GM19025 (cell line): ENCODE measurements at regions not wholly inside any gene's neighbourhood (a gene's known extent, or its start where the extent isn't known, plus 50 kb on each side); places are given as distances from the start of the nearest gene placed in this dataset.

Experiments
- ATAC-seq: cut with Tn5 transposase; IDR thresholded peaks from one replicate; pipeline ENCODE4 v1.9.1; 2021; ENCODE audit warnings: mild to moderate bottlenecking, low read depth, moderate library complexity; ENCODE audit not compliant: unreplicated experiment

- ATAC-seq: no peak
Measured at GRCh38 chr2:118309257-118309945, 221.1 kb downstream of the INSIG2 start.

- ATAC-seq: no peak
Measured at GRCh38 chr2:118307864-118308263, 219.6 kb downstream of the INSIG2 start.

GRCh38 chr2:118301248-118301647 lies 213.0 kb downstream of the INSIG2 start:
- no peak for ATAC-seq

- no peak for ATAC-seq
Measured at GRCh38 chr2:118300832-118301231, 212.6 kb downstream of the INSIG2 start.

- no peak for ATAC-seq
Measured at GRCh38 chr2:118296663-118297062, 208.4 kb downstream of the INSIG2 start.

- ATAC-seq: no peak
Measured at GRCh38 chr2:118295592-118296390, 207.5 kb downstream of the INSIG2 start.

GRCh38 chr2:118294063-118294462 lies 205.8 kb downstream of the INSIG2 start:
- no peak for ATAC-seq

- ATAC-seq: no peak
Measured at GRCh38 chr2:118292991-118293390, 204.7 kb downstream of the INSIG2 start.

GRCh38 chr2:118291251-118291880 lies 203.1 kb downstream of the INSIG2 start:
- no peak for ATAC-seq

GRCh38 chr2:118290411-118291250 lies 202.4 kb downstream of the INSIG2 start:
- no peak for ATAC-seq

- no peak for ATAC-seq
Measured at GRCh38 chr2:118279005-118279404, 190.7 kb downstream of the INSIG2 start.

- no peak for ATAC-seq
Measured at GRCh38 chr2:118278046-118278445, 189.8 kb downstream of the INSIG2 start.

- ATAC-seq: no peak
Measured at GRCh38 chr2:118274841-118275510, 186.7 kb downstream of the INSIG2 start.

- no peak for ATAC-seq
Measured at GRCh38 chr2:118272391-118272790, 184.1 kb downstream of the INSIG2 start.

GRCh38 chr2:118269408-118270051 lies 181.3 kb downstream of the INSIG2 start:
- no peak for ATAC-seq

- ATAC-seq: no peak
Measured at GRCh38 chr2:118268268-118268667, 180.0 kb downstream of the INSIG2 start.

GRCh38 chr2:118265873-118266455 lies 177.7 kb downstream of the INSIG2 start:
- no peak for ATAC-seq

GRCh38 chr2:118264232-118264990 lies 176.1 kb downstream of the INSIG2 start:
- no peak for ATAC-seq
